ENCODE measurements at regions not wholly inside any gene's neighbourhood (a gene's known extent, or its start where the extent isn't known, plus 50 kb on each side); places are given as distances from the start of the nearest gene placed in this dataset.

GRCh38 chr4:32831104-32831503 is 2110.9 kb downstream of the PCDH7 start:
- H3K27ac ChIP-seq = no peak overlapping the region
- intact Hi-C loops (cut with DNase I; ENCODE audit: low total_unique reads) = no loop called here
- peaks cover 0 to 12% (median 6%) of the 10 kb centered on the region in 4 donors for H3K9me3 ChIP-seq
- no peak overlapping the region for H3K4me3 ChIP-seq
- H3K4me1 ChIP-seq = no peaks in the 10 kb centered on the region
- H3K27me3 ChIP-seq = no peaks in the 10 kb centered on the region
- H3K36me3 ChIP-seq = no peaks in the 10 kb centered on the region
- TF ChIP-seq EP300 (IDR thresholded peaks at IDR 0.05) (no peak), POLR2A (IDR thresholded peaks at IDR 0.05) (no peak), CTCF (IDR thresholded peaks at IDR 0.05) (no peak), POLR2AphosphoS5 (IDR thresholded peaks at IDR 0.05) (no peak)
- DNase-seq = no peak

GRCh38 chr4:32840461-32841189 is 2120.5 kb downstream of the PCDH7 start:
- Histone ChIP-seq H3K27me3 (no peaks in the 10 kb centered on the region), H3K4me3 (no peak overlapping the region), H3K27ac (no peak overlapping the region), H3K4me1 (no peaks in the 10 kb centered on the region), H3K36me3 (no peaks in the 10 kb centered on the region), H3K9me3 (no peaks in the 10 kb centered on the region)
- TF ChIP-seq EP300 (IDR thresholded peaks at IDR 0.05) = no peak
- TF ChIP-seq POLR2A (IDR thresholded peaks at IDR 0.05) = no peak
- TF ChIP-seq POLR2AphosphoS5 (IDR thresholded peaks at IDR 0.05) = no peak
- no peak for TF ChIP-seq CTCF (IDR thresholded peaks at IDR 0.05)
- WGBS, 5 donors = 64 to 73% (median 66%) methylated on average over 4 of the region's 4 CpGs
- no peak for DNase-seq
- intact Hi-C loops (cut with DNase I; ENCODE audit: low total_unique reads) = no loop called here

GRCh38 chr4:32841217-32841616 is 2121.0 kb downstream of the PCDH7 start:
- intact Hi-C loops (cut with DNase I; ENCODE audit: low total_unique reads) = no loop called here
- no peaks in the 10 kb centered on the region for H3K27me3 ChIP-seq
- H3K27ac ChIP-seq = no peak overlapping the region
- H3K4me3 ChIP-seq = no peak overlapping the region
- H3K36me3 ChIP-seq = no peaks in the 10 kb centered on the region
- no peak for TF ChIP-seq EP300 (IDR thresholded peaks at IDR 0.05)
- TF ChIP-seq POLR2AphosphoS5 (IDR thresholded peaks at IDR 0.05) = no peak
- TF ChIP-seq POLR2A (IDR thresholded peaks at IDR 0.05) = no peak
- TF ChIP-seq CTCF (IDR thresholded peaks at IDR 0.05) = no peak
- H3K9me3 ChIP-seq = no peaks in the 10 kb centered on the region
- no peaks in the 10 kb centered on the region for H3K4me1 ChIP-seq
- DNase-seq = no peak
- 16 to 26% (median 19%) methylated on average over 1 of the region's 1 CpG for WGBS, 5 donors

GRCh38 chr4:32847461-32847860 is 2127.3 kb downstream of the PCDH7 start:
- Histone ChIP-seq H3K27me3 (no peaks in the 10 kb centered on the region), H3K27ac (no peak overlapping the region), H3K4me1 (no peaks in the 10 kb centered on the region), H3K9me3 (peaks cover 0 to 15% (median 0%) of the 10 kb centered on the region in 4 donors), H3K4me3 (no peak overlapping the region), H3K36me3 (no peaks in the 10 kb centered on the region)
- no peak for TF ChIP-seq POLR2A (IDR thresholded peaks at IDR 0.05)
- WGBS, 5 donors = 65 to 72% (median 68%) methylated on average over 3 of the region's 3 CpGs
- intact Hi-C loops (cut with DNase I; ENCODE audit: low total_unique reads) = no loop called here
- peak in 1 of 2 donors; percentile 37 for DNase-seq

GRCh38 chr4:32855622-32856021 is 2135.5 kb downstream of the PCDH7 start:
- TF ChIP-seq POLR2A (IDR thresholded peaks at IDR 0.05) (no peak), POLR2AphosphoS5 (IDR thresholded peaks at IDR 0.05) (no peak), EP300 (IDR thresholded peaks at IDR 0.05) (no peak), CTCF (IDR thresholded peaks at IDR 0.05) (no peak)
- H3K4me3 ChIP-seq = no peak overlapping the region
- WGBS, 5 donors = 67 to 77% (median 70%) methylated on average over 2 of the region's 2 CpGs
- H3K36me3 ChIP-seq = no peaks in the 10 kb centered on the region
- peaks cover 0 to 8% (median 0%) of the 10 kb centered on the region in 4 donors for H3K9me3 ChIP-seq
- no peak for DNase-seq
- intact Hi-C loops (cut with DNase I; ENCODE audit: low total_unique reads) = no loop called here
- no peak overlapping the region for H3K27ac ChIP-seq
- H3K4me1 ChIP-seq = no peaks in the 10 kb centered on the region
- no peaks in the 10 kb centered on the region for H3K27me3 ChIP-seq

All from stomach (tissue), 8 donors.